Upper lobe of left lung (tissue), 6 donors: ENCODE measurements at regions not wholly inside any gene's neighbourhood (a gene's known extent, or its start where the extent isn't known, plus 50 kb on each side); places are given as distances from the start of the nearest gene placed in this dataset.

Experiments
- ATAC-seq, 2 donors: fragments of 200-7000 bp; cut with Tn5 transposase; one replicate each; pipeline ENCODE4 v1.9.1; 2022; ENCODE audit warnings: mild to moderate bottlenecking in 2 of 2, moderate library complexity in 2 of 2; ENCODE audit not compliant: low FRiP score in 2 of 2
- DNase-seq, 2 donors: peaks; one replicate each; pipeline ENCODE4 v3.0.0-alpha.2; 2019 to 2020
- H3K27ac ChIP-seq, 4 donors: fragments of 200-600 bp; sonication (generic); one replicate each; pipeline ENCODE4 v1.5.1; 2016 to 2019
- H3K27me3 ChIP-seq, 4 donors: fragments of 200-600 bp; sonication (generic); one replicate each; pipeline ENCODE4 v1.5.1; 2017 to 2019
- H3K36me3 ChIP-seq, 4 donors: fragments of 200-600 bp; sonication (generic); one replicate each; pipeline ENCODE4 v1.5.1; 2016 to 2019
- H3K4me1 ChIP-seq, 4 donors: fragments of 200-600 bp; sonication (generic); one replicate each; pipeline ENCODE4 v1.5.1; 2018 to 2019
- H3K4me3 ChIP-seq, 4 donors: fragments of 200-600 bp; sonication (generic); one replicate each; pipeline ENCODE4 v1.5.1; 2017 to 2019; ENCODE audit warnings: mild to moderate bottlenecking in 2 of 4, moderate library complexity in 1 of 4
- H3K9me3 ChIP-seq, 4 donors: fragments of 200-600 bp; sonication (generic); one replicate each; pipeline ENCODE4 v1.5.1; 2018 to 2019
- CTCF ChIP-seq, 6 experiments: fragments of 450-650 bp in 4 of 6; fragments of 200-600 bp in 2 of 6; sonication (generic) in 2 of 6; IDR thresholded peaks; one replicate each; pipeline ENCODE4 v1.5.1; 2016 to 2019; ENCODE audit warnings: antibody characterized with exemption in 6 of 6
- EP300 ChIP-seq, 4 donors: sonication (generic); formaldehyde crosslinking; IDR thresholded peaks; one replicate each; pipeline ENCODE4 v1.5.1; 2017; ENCODE audit warnings: antibody characterized with exemption in 4 of 4, control low read depth in 2 of 4
- POLR2A ChIP-seq, 4 donors: fragments of 450-650 bp; IDR thresholded peaks; one replicate each; pipeline ENCODE4 v1.5.1; 2016 to 2017; ENCODE audit warnings: antibody characterized with exemption in 4 of 4, mild to moderate bottlenecking in 2 of 4
- POLR2AphosphoS5 ChIP-seq, 2 donors: sonication (generic); formaldehyde crosslinking; IDR thresholded peaks; one replicate each; pipeline ENCODE4 v1.5.1; 2017; ENCODE audit warnings: antibody characterized with exemption in 2 of 2
- WGBS, 2 donors: methylation state at CpG; one replicate each; pipeline ENCODE4 v1.1.5; 2017 to 2018; 5-methylcytosine and 5-hydroxymethylcytosine counted together
- donor health status: DM: no; HTN: no; CAD: no; lungs with moderate emphysema.
- donor health status: DM: no; HTN: yes; CAD: no; lungs with severe emphysema.

GRCh38 chr20:57004416-57004815, 262.0 kb downstream of the BMP7 start:
- no peaks in the 10 kb centered on the region for H3K4me1 ChIP-seq
- H3K4me3 ChIP-seq: no peak overlapping the region
- no peaks in the 10 kb centered on the region for H3K27me3 ChIP-seq
- DNase-seq (no peak), ATAC-seq (no peak)
- 76% methylated on average over 5 of the region's 5 CpGs; no CpG with 5 or more reads in 1 of the 2 donors for WGBS, 2 donors
- H3K27ac ChIP-seq: no peak overlapping the region
- H3K9me3 ChIP-seq: no peaks in the 10 kb centered on the region
- TF ChIP-seq EP300 (IDR thresholded peaks at IDR 0.05) (no peak), CTCF (IDR thresholded peaks at IDR 0.05) (no peak), POLR2A (IDR thresholded peaks at IDR 0.05) (no peak), POLR2AphosphoS5 (IDR thresholded peaks at IDR 0.05) (no peak)
- no peaks in the 10 kb centered on the region for H3K36me3 ChIP-seq

- no peak for DNase-seq
- Histone ChIP-seq H3K4me3 (no peak overlapping the region), H3K4me1 (no peaks in the 10 kb centered on the region), H3K9me3 (no peaks in the 10 kb centered on the region), H3K27me3 (no peaks in the 10 kb centered on the region), H3K27ac (no peak overlapping the region), H3K36me3 (no peaks in the 10 kb centered on the region)
- WGBS, 2 donors: 56 to 58% methylated on average over 12 of the region's 12 CpGs
- no peak for ATAC-seq
- TF ChIP-seq EP300 (IDR thresholded peaks at IDR 0.05): no peak
- TF ChIP-seq CTCF (IDR thresholded peaks at IDR 0.05): no peak
- no peak for TF ChIP-seq POLR2AphosphoS5 (IDR thresholded peaks at IDR 0.05)
- TF ChIP-seq POLR2A (IDR thresholded peaks at IDR 0.05): no peak
These were observed 261.2 kb downstream of the BMP7 start for GRCh38 chr20:57004951-57005933.

DNA sequence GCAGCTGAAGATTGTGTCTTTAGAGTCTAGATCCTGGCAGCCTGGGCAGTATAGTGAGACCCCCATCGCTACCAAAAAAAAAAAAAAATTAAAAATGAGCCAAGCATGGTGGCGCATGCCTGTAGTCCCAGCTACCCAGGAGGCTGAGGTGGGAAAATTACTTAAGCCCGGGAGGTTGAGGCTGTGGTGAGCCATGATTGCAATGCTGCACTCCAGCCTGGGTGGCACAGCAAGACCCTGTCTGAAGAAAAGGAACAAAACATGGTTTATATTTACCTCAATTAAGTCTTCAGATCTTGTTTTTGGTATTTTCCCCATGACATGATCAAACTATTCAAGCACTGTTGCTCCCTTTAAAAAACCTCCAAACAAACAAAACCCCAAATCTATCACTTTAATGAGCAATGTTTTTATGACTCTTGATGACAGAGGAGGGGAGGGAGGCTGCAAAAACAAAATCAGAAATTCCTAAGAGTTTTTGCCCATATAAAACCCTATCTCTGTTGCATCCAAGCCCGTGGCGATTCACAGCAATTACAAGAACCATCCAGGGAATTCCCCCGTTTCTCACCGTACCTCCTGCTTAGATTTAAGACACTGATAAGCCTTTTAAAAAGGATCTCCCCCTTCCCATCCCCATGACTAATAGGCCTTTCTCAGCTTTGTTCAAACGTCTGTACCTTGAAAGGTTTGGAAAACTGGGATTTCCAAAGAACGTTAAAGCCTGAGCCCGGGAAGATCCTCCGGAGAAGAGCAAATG, 259.9 kb downstream of the BMP7 start:
- ATAC-seq (no peak), DNase-seq (no peak)
- TF ChIP-seq POLR2AphosphoS5 (IDR thresholded peaks at IDR 0.05): no peak
- no peak for TF ChIP-seq POLR2A (IDR thresholded peaks at IDR 0.05)
- no peak for TF ChIP-seq CTCF (IDR thresholded peaks at IDR 0.05)
- no peak for TF ChIP-seq EP300 (IDR thresholded peaks at IDR 0.05)
- Histone ChIP-seq H3K4me1 (no peaks in the 10 kb centered on the region), H3K27ac (no peak overlapping the region), H3K36me3 (no peaks in the 10 kb centered on the region), H3K4me3 (no peak overlapping the region), H3K9me3 (no peaks in the 10 kb centered on the region), H3K27me3 (no peaks in the 10 kb centered on the region)
- 34% methylated on average over 11 of the region's 11 CpGs for WGBS, 2 donors

DNA sequence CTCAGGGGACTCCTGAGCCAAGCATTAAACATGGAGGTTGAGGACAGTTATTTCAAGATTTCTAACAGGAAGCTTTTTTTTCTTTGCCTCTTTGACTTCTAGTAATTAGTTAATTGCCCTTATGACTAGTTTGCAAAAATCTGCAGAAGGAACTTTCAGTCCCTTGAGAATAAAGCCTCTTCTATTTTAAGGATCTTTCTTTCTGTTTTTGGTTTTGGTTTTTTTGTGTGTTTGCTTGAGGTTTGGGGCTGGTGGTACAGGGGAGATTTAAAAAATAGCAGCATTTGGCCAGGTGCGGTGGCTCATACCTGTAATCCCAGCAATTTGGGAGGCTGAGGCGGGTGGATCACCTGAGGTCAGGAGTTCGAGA, 259.3 kb downstream of the BMP7 start:
- Histone ChIP-seq H3K27me3 (no peaks in the 10 kb centered on the region), H3K4me3 (no peak overlapping the region), H3K27ac (no peak overlapping the region), H3K36me3 (no peaks in the 10 kb centered on the region), H3K4me1 (no peaks in the 10 kb centered on the region), H3K9me3 (no peaks in the 10 kb centered on the region)
- WGBS, 2 donors: 90 to 91% methylated on average over 3 of the region's 3 CpGs
- TF ChIP-seq EP300 (IDR thresholded peaks at IDR 0.05) (no peak), POLR2AphosphoS5 (IDR thresholded peaks at IDR 0.05) (no peak), CTCF (IDR thresholded peaks at IDR 0.05) (no peak), POLR2A (IDR thresholded peaks at IDR 0.05) (no peak)
- DNase-seq: no peak
- ATAC-seq: no peak
